GM13976 (cell line): ENCODE measurements at regions not wholly inside any gene's neighbourhood (a gene's known extent, or its start where the extent isn't known, plus 50 kb on each side); places are given as distances from the start of the nearest gene placed in this dataset.

Source experiments
- DNase-seq: peaks from one replicate; pipeline ENCODE4 v3.0.0; 2012; ENCODE audit warnings: low spot score
- in situ Hi-C: fragments of 300-500 bp; cut with MboI; formaldehyde crosslinking; loops from one replicate; pipeline ENCODE4 v1.12.0; 2022; ENCODE audit warnings: low sequenced_read_pairs, mixed read lengths, inconsistent platforms; ENCODE audit not compliant: unreplicated experiment
- TF ChIP-seq, protein P1 (sequence below): IDR thresholded peaks from 2 replicates; pipeline ENCODE4 v1.5.1; 2012; ENCODE audit warnings: borderline replicate concordance, mild to moderate bottlenecking; ENCODE audit not compliant: insufficient read depth; ENCODE audit errors: extremely low read depth, missing control alignments, control extremely low read depth

- in situ Hi-C loops = no loop called here
- DNase-seq = no peak
- TF ChIP-seq, protein P1, sequence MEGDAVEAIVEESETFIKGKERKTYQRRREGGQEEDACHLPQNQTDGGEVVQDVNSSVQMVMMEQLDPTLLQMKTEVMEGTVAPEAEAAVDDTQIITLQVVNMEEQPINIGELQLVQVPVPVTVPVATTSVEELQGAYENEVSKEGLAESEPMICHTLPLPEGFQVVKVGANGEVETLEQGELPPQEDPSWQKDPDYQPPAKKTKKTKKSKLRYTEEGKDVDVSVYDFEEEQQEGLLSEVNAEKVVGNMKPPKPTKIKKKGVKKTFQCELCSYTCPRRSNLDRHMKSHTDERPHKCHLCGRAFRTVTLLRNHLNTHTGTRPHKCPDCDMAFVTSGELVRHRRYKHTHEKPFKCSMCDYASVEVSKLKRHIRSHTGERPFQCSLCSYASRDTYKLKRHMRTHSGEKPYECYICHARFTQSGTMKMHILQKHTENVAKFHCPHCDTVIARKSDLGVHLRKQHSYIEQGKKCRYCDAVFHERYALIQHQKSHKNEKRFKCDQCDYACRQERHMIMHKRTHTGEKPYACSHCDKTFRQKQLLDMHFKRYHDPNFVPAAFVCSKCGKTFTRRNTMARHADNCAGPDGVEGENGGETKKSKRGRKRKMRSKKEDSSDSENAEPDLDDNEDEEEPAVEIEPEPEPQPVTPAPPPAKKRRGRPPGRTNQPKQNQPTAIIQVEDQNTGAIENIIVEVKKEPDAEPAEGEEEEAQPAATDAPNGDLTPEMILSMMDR = no peak
Observed at GRCh38 chr13:109693213-109693612, 93.2 kb downstream of the IRS2 start.

- TF ChIP-seq, protein P1 = no peak
- in situ Hi-C loops = no loop called here
- no peak for DNase-seq
Observed at GRCh38 chr13:109691689-109692088, 94.7 kb downstream of the IRS2 start.

GRCh38 chr13:109687559-109688448 lies 98.6 kb downstream of the IRS2 start:
- TF ChIP-seq, protein P1 = no peak
- DNase-seq = no peak
- in situ Hi-C loops = no loop called here

- TF ChIP-seq, protein P1 = no peak
- DNase-seq = no peak
- in situ Hi-C loops = no loop called here
Observed at GRCh38 chr13:109685203-109685602, 101.2 kb downstream of the IRS2 start.

- in situ Hi-C loops = no loop called here
- TF ChIP-seq, protein P1 = no peak
- DNase-seq = no peak
Observed at GRCh38 chr13:109684824-109685202, 101.6 kb downstream of the IRS2 start.

DNA sequence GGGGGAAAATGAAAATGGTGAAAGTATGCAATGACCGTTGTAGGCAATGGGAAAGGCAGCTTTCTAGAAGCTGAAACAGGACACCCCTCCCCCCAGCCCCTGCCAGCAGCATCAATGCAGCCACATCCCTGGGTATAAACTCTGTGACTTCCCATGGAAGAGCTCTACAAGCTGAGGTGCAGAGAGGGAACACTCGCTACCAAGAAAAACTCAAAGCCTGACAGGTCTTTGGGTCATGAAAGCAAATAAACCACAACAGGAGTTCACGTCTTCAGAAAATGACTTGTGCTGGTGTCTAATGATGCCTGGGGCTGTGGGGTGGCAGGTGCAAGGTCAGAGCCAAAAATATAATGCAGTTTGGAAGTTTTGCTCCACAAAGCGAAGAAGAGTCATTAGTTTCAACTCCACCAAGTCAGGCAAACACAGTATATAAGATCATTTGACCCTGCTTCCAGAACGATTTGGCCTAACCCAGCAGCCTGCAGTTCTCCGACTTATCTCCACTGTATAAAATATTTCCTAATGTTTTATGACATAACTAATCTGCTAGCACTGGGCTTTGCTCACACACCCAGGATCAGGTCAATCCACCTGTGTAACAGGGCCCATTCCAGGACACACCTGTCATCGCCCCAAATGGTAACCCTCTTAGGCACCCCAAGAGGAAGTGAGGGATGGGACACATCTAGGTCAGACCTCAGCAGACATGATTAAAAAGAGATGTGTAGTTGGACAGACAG lies 102.1 kb downstream of the IRS2 start:
- in situ Hi-C loops = no loop called here
- no peak for DNase-seq
- TF ChIP-seq, protein P1 = no peak
